HL-60 (cell line): ENCODE measurements at regions not wholly inside any gene's neighbourhood (a gene's known extent, or its start where the extent isn't known, plus 50 kb on each side); places are given as distances from the start of the nearest gene placed in this dataset.

Experiments
- CTCF ChIP-seq: IDR thresholded peaks from one replicate; pipeline ENCODE4 v1.5.1; 2011; ENCODE audit warnings: low read length, control low read depth, inconsistent platforms; ENCODE audit not compliant: insufficient read depth
- POLR2AphosphoS5 ChIP-seq: IDR thresholded peaks from 2 replicates; pipeline ENCODE4 v1.6.1; 2012; ENCODE audit warnings: low read depth
- REST ChIP-seq: IDR thresholded peaks from 2 replicates; pipeline ENCODE4 v1.6.1; 2012; ENCODE audit warnings: low read depth; ENCODE audit not compliant: insufficient replicate concordance
- SPI1 ChIP-seq: IDR thresholded peaks from 2 replicates; pipeline ENCODE4 v1.6.1; 2012; ENCODE audit warnings: low read depth, mild to moderate bottlenecking, borderline replicate concordance

GRCh38 chr1:4586611-4587160 lies 67.7 kb upstream of the AJAP1 start:
- TF ChIP-seq CTCF: no peak
- no peak for TF ChIP-seq POLR2AphosphoS5
- no peak for TF ChIP-seq REST
- TF ChIP-seq SPI1: no peak
